K562 (cell line): ENCODE measurements at regions not wholly inside any gene's neighbourhood (a gene's known extent, or its start where the extent isn't known, plus 50 kb on each side); places are given as distances from the start of the nearest gene placed in this dataset.

Source experiments
- CTCF ChIP-seq, 3 experiments: IDR thresholded peaks in 2 of 3; conservative IDR thresholded peaks in 1 of 3; 2 replicates each; pipeline ENCODE4 v1.5.1; 2011 to 2012; ENCODE audit warnings: low read length in 3 of 3, mild to moderate bottlenecking in 3 of 3, control low read depth in 2 of 3, improper control_type of control experiment in 1 of 3, inconsistent platforms in 1 of 3, low read depth in 1 of 3, mixed read lengths in 1 of 3, moderate library complexity in 1 of 3; ENCODE audit not compliant: insufficient read depth in 2 of 3
- KLF16 ChIP-seq: IDR thresholded peaks from 2 replicates; pipeline ENCODE4 v1.6.1; 2016; ENCODE audit warnings: antibody characterized with exemption
- TCF7L2 ChIP-seq: fragments of 150-350 bp; IDR thresholded peaks from 2 replicates; pipeline ENCODE4 v1.6.1; 2016; ENCODE audit warnings: low read depth, mild to moderate bottlenecking, low read length, moderate library complexity
- TCFL5 ChIP-seq: fragments of 250-450 bp; sonication (Bioruptor Pico); conservative IDR thresholded peaks from 2 replicates; pipeline ENCODE4 v1.6.1; 2021; ENCODE audit warnings: mild to moderate bottlenecking, moderate library complexity, matching md5 sums

- TF ChIP-seq KLF16 (no peak), TCFL5 (no peak), TCF7L2 (no peak), CTCF (IDR thresholded peaks at IDR 0.05 in 2 of 3, conservative IDR thresholded peaks at IDR 0.05 in 1 of 3; ENCODE audit: insufficient read depth in 2 of 3, low read depth in 1 of 3, low read length in 3 of 3) (no peak)
These were observed 313.0 kb upstream of the SLC39A10 start for GRCh38 chr2:195343942-195344530.
